ENCODE measurements at regions not wholly inside any gene's neighbourhood (a gene's known extent, or its start where the extent isn't known, plus 50 kb on each side); places are given as distances from the start of the nearest gene placed in this dataset.
"Not testable (repeated sequence)": the region's sequence is repeated elsewhere in the genome, so short reads cannot be mapped to it uniquely, and the experiment has no call there.

DNA sequence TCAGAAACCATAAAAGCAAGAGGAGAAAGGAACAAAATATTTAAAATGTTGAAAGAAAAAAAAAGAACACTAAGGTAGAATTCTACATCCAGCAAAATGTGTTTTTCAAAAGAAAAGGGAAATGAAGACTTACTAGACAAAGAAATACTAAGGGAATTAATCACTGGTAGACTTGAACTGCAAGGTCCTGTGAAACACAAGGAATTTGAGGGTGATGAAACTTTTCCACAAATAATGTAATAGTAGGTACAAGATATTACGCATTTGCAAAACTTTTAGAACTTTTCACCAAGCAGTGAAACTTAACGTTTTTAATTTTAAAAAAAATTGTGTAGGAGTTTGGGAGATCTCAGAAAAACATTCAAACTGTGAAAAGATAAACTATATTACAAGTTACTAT, 180.3 kb upstream of the MAGEB16 start:
- no peak for TF ChIP-seq CTCF (IDR thresholded peaks at IDR 0.05)
- no peaks in the 10 kb centered on the region for H3K9me3 ChIP-seq
- H3K4me3 ChIP-seq, result no peak overlapping the region
- intact Hi-C loops (cut with DNase I), result no loop called here
- no peak overlapping the region for H3K27ac ChIP-seq
- DNase-seq (no peak), ATAC-seq (no peak), FAIRE-seq (no peak)
- 61% methylated on average over 2 of the region's 2 CpGs for WGBS, 2 donors
- H3K27me3 ChIP-seq, result no peaks in the 10 kb centered on the region
- no peaks in the 10 kb centered on the region for H3K4me1 ChIP-seq
- no peaks in the 10 kb centered on the region for H3K36me3 ChIP-seq

- FAIRE-seq, result no peak
- intact Hi-C loops (cut with DNase I), result no loop called here
These were observed 176.1 kb upstream of the MAGEB16 start for GRCh38 chrX:35622040-35622439.

GRCh38 chrX:35622601-35623000, 175.5 kb upstream of the MAGEB16 start:
- DNase-seq (no peak), FAIRE-seq (no peak), ATAC-seq (no peak)
- H3K9me3 ChIP-seq, result no peaks in the 10 kb centered on the region
- no peaks in the 10 kb centered on the region for H3K36me3 ChIP-seq
- no peak overlapping the region for H3K27ac ChIP-seq
- intact Hi-C loops (cut with DNase I), result no loop called here
- WGBS, 2 donors, result 43 to 49% methylated on average over 5 of the region's 5 CpGs
- H3K4me1 ChIP-seq, result no peaks in the 10 kb centered on the region
- no peaks in the 10 kb centered on the region for H3K27me3 ChIP-seq
- no peak overlapping the region for H3K4me3 ChIP-seq
- TF ChIP-seq CTCF (IDR thresholded peaks at IDR 0.05), result no peak

More at GRCh38 chrX:35622040-35622439, 176.1 kb upstream of the MAGEB16 start:
- WGBS, 2 donors, result 70 to 87% methylated on average over 2 of the region's 2 CpGs
- no peak overlapping the region for H3K27ac ChIP-seq
- no peak overlapping the region for H3K4me3 ChIP-seq
- ATAC-seq (no peak), DNase-seq (no peak)
- no peaks in the 10 kb centered on the region for H3K36me3 ChIP-seq
- no peaks in the 10 kb centered on the region for H3K9me3 ChIP-seq
- no peaks in the 10 kb centered on the region for H3K27me3 ChIP-seq
- H3K4me1 ChIP-seq, result no peaks in the 10 kb centered on the region
- TF ChIP-seq CTCF (IDR thresholded peaks at IDR 0.05), result no peak

DNA sequence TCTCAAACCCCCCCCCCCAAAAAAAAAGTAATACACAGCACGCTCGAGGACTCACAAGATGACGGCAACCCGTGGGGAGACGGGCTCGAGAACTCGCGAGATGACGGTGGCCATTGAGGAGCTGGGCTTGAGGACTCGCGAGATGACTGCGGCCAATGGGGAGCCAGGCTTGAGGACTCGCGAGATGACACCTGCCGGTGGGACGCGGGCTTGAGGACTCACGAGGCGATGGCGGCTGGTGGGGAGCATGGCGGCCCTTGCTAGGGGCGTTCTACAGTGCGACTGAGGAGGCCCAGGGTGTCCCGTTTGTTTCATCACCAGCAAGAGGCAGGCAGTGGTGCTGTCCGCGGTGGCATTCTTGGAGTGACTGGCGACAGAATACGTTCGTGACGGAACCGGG, 172.4 kb upstream of the MAGEB16 start:
- DNase-seq (peak in 2 of 6 donors; percentile 15 to 62), ATAC-seq (no peak), FAIRE-seq (no peak)
- TF ChIP-seq CTCF (IDR thresholded peaks at IDR 0.05), result no peak
- Histone ChIP-seq H3K4me3 (no peak overlapping the region), H3K4me1 (no peaks in the 10 kb centered on the region), H3K27ac (no peak overlapping the region), H3K9me3 (no peaks in the 10 kb centered on the region), H3K27me3 (no peaks in the 10 kb centered on the region), H3K36me3 (no peaks in the 10 kb centered on the region)
- 91% methylated on average over 31 of the region's 31 CpGs for WGBS, 2 donors
- intact Hi-C loops (cut with DNase I), result no loop called here

GRCh38 chrX:35626124-35626523, 172.0 kb upstream of the MAGEB16 start:
- no peak for TF ChIP-seq CTCF (IDR thresholded peaks at IDR 0.05)
- Histone ChIP-seq H3K4me3 (no peak overlapping the region), H3K9me3 (no peaks in the 10 kb centered on the region), H3K27ac (no peak overlapping the region), H3K36me3 (no peaks in the 10 kb centered on the region), H3K4me1 (no peaks in the 10 kb centered on the region), H3K27me3 (no peaks in the 10 kb centered on the region)
- intact Hi-C loops (cut with DNase I), result no loop called here
- 91 to 95% methylated on average over 14 of the region's 14 CpGs for WGBS, 2 donors
- ATAC-seq, result no peak
- FAIRE-seq, result no peak
- no peak for DNase-seq

GRCh38 chrX:35635971-35636370, 162.2 kb upstream of the MAGEB16 start:
- 73% methylated on average over 8 of the region's 8 CpGs for WGBS, 2 donors
- H3K4me1 ChIP-seq; H3K27ac ChIP-seq; intact Hi-C loops (cut with DNase I); H3K27me3 ChIP-seq; FAIRE-seq; H3K9me3 ChIP-seq; H3K4me3 ChIP-seq; H3K36me3 ChIP-seq; DNase-seq; ATAC-seq: not testable (repeated sequence)

Data from pancreas (tissue), 10 donors.